ENCODE measurements at regions not wholly inside any gene's neighbourhood (a gene's known extent, or its start where the extent isn't known, plus 50 kb on each side); places are given as distances from the start of the nearest gene placed in this dataset.

DNA sequence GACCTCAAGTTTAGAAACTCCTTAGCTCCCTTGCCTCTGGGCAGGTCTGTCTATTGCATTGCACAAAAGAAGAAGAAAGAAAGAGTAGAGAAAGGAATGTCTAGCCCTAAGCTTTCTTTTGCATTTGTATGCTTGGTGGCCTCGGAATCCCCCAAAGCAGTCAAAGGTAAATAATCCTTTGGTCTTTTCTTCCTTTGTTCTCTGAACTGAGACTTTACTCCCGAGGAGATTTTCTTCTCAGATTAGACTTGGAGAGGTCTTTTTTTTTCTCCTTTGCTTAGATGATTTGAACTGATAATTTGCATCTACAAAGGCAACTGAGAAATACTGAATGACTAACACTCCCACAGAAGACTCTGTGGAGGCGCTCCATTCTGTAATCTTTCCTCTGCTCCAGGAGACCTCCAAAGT, 93.2 kb downstream of the AKR1D1 start:
- Histone ChIP-seq H3K4me1 (ENCODE audit: low read depth) (no peaks in the 10 kb centered on the region), H3K36me3 (ENCODE audit: low read depth) (no peaks in the 10 kb centered on the region), H3K4me3 (no peak overlapping the region), H3K9me3 (peaks cover 8% of the 10 kb centered on the region)
- ATAC-seq = no peak
- TF ChIP-seq, protein P1, sequence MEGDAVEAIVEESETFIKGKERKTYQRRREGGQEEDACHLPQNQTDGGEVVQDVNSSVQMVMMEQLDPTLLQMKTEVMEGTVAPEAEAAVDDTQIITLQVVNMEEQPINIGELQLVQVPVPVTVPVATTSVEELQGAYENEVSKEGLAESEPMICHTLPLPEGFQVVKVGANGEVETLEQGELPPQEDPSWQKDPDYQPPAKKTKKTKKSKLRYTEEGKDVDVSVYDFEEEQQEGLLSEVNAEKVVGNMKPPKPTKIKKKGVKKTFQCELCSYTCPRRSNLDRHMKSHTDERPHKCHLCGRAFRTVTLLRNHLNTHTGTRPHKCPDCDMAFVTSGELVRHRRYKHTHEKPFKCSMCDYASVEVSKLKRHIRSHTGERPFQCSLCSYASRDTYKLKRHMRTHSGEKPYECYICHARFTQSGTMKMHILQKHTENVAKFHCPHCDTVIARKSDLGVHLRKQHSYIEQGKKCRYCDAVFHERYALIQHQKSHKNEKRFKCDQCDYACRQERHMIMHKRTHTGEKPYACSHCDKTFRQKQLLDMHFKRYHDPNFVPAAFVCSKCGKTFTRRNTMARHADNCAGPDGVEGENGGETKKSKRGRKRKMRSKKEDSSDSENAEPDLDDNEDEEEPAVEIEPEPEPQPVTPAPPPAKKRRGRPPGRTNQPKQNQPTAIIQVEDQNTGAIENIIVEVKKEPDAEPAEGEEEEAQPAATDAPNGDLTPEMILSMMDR (IDR thresholded peaks at IDR 0.05) = no peak
- intact Hi-C loops (cut with DNase I, micrococcal nuclease) = no loop called here
- no peak for DNase-seq

DNA sequence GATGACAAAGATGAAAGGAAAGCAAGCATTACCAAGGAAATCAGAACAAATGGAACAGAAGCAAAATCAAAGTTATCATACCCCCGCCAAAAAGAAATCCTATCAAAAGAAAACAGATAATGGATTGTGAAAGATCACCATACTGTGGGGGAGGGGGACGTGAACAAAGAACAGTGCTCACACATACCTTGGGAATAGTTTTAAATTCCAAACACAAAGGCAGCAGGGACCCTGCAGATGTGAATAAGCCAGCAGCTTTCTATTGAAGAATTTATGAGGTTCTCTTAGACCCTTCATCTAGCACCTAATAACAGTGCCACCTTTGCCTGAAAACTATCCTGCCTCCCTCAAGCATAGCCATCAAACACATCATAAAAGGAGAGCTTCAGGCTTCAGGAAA, 94.0 kb downstream of the AKR1D1 start:
- no peak for DNase-seq
- ATAC-seq = no peak
- H3K4me1 ChIP-seq (ENCODE audit: low read depth) = no peaks in the 10 kb centered on the region
- no peaks in the 10 kb centered on the region for H3K9me3 ChIP-seq
- intact Hi-C loops (cut with DNase I, micrococcal nuclease) = no loop called here
- no peaks in the 10 kb centered on the region for H3K36me3 ChIP-seq (ENCODE audit: low read depth)
- TF ChIP-seq, protein P1 (IDR thresholded peaks at IDR 0.05) = no peak
- no peak overlapping the region for H3K4me3 ChIP-seq

DNA sequence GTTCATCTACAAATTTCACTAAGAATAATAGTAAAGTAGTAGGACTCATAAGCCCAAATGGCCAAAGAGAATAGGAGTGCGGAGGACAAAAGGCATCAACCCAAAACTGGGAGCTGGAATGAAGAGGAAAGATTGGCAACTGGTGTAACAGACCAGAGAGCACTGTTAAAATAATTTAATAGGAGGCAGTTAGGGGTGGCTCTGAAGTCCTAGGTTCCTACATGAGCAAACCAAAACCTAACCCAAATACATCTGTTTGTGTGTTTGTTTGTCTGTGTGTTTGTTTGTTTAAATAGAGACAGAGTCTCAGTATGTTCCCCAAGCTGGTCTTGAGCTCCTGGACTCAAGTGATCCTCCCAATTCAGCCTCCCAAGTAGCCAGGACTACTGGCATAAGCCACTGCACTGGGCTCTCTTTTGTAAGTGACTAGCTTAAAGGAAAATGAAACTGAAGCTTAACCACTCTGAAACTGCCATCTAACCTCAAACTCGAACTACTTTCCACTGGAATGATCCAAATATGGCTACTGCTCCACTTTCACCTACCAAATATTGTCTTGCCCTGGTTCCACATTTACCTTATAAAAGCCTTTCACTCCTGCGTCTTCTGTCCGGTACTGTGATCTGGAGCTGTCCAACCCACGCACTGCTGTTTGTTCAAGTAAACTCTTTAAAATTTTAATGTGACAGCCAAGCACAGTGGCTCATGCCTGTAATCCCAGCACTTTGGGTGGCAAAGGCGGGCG, 94.9 kb downstream of the AKR1D1 start:
- Histone ChIP-seq H3K9me3 (no peaks in the 10 kb centered on the region), H3K4me1 (ENCODE audit: low read depth) (no peaks in the 10 kb centered on the region), H3K36me3 (ENCODE audit: low read depth) (no peaks in the 10 kb centered on the region), H3K4me3 (no peak overlapping the region)
- ATAC-seq = no peak
- intact Hi-C loops (cut with DNase I, micrococcal nuclease) = no loop called here
- no peak for DNase-seq
- TF ChIP-seq, protein P1 (IDR thresholded peaks at IDR 0.05) = no peak

DNA sequence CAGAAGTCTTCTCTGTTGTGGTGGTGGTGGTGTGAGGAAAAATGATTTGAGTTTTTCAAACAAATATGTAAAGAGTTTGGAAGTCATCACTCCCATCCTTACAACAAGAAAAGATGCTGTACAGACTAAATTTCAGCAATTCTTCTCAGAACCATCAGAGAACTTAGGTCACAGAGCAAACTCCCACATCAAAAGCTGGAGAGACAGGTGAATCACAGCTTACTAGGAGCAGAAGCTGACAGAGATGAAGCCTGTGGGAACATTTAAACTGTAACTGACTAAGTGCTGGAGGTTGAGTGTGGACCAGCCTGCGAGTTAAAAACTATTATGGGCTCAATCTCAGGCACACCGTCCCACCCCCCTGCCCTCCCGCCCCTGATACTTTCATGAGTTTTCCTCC, 97.3 kb downstream of the AKR1D1 start:
- no peaks in the 10 kb centered on the region for H3K4me1 ChIP-seq (ENCODE audit: low read depth)
- no peak for ATAC-seq

DNA sequence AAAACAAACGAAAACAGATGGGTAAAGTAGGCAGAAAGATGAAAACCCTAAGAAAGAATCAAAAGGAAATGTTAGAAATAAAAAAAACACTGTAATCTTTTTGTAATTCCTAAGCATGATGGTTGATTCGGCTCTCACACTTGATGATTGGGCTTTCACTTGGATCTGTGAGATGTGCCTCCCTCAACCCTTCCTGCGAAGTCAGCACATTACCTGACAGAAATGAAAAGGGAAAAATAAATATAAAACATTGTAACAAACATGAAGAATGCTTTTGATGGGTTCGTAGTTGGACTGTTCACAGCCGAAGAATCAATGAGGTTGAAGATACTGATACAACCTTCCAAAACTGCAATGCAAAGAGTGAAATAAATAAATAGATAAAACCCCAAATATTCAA, 99.8 kb downstream of the AKR1D1 start:
- intact Hi-C loops (cut with DNase I, micrococcal nuclease) = no loop called here
- TF ChIP-seq, protein P1 (IDR thresholded peaks at IDR 0.05) = no peak

More for the DNA sequence above, 97.3 kb downstream of the AKR1D1 start:
- TF ChIP-seq, protein P1 (IDR thresholded peaks at IDR 0.05) = no peak
- intact Hi-C loops (cut with DNase I, micrococcal nuclease) = no loop called here
- H3K9me3 ChIP-seq = no peaks in the 10 kb centered on the region
- no peak for DNase-seq
- no peak overlapping the region for H3K4me3 ChIP-seq
- H3K36me3 ChIP-seq (ENCODE audit: low read depth) = no peaks in the 10 kb centered on the region

More for the DNA sequence above, 99.8 kb downstream of the AKR1D1 start:
- ATAC-seq (no peak), DNase-seq (no peak)
- Histone ChIP-seq H3K4me3 (no peak overlapping the region), H3K4me1 (ENCODE audit: low read depth) (no peaks in the 10 kb centered on the region), H3K9me3 (no peaks in the 10 kb centered on the region), H3K36me3 (ENCODE audit: low read depth) (no peaks in the 10 kb centered on the region)

All from mucosa of descending colon (tissue), 3 donors.